Esophagus (tissue), 2 donors: ENCODE measurements at regions not wholly inside any gene's neighbourhood (a gene's known extent, or its start where the extent isn't known, plus 50 kb on each side); places are given as distances from the start of the nearest gene placed in this dataset.

Experiments used
- H3K27ac ChIP-seq, 2 donors: one replicate each; pipeline ENCODE4 v1.5.1; 2013; ENCODE audit warnings: low read depth in 2 of 2, mild to moderate bottlenecking in 2 of 2, inconsistent platforms in 1 of 2, low read length in 1 of 2, moderate library complexity in 1 of 2
- H3K27me3 ChIP-seq, 2 donors: one replicate each; pipeline ENCODE4 v1.6.1; 2013; ENCODE audit warnings: low read length in 2 of 2, control low read depth in 1 of 2, mild to moderate bottlenecking in 1 of 2; ENCODE audit not compliant: insufficient read depth in 2 of 2, control insufficient read depth in 1 of 2
- H3K36me3 ChIP-seq, 2 donors: one replicate each; pipeline ENCODE4 v1.6.1; 2013; ENCODE audit warnings: low read length in 1 of 2; ENCODE audit not compliant: control insufficient read depth in 2 of 2, insufficient read depth in 2 of 2
- H3K4me1 ChIP-seq, 2 donors: one replicate each; pipeline ENCODE4 v1.6.1; 2013; ENCODE audit warnings: low read length in 1 of 2; ENCODE audit not compliant: control insufficient read depth in 2 of 2, insufficient read depth in 2 of 2
- H3K4me3 ChIP-seq, 2 donors: one replicate each; pipeline ENCODE4 v1.5.1; 2013; ENCODE audit warnings: low read length in 2 of 2, mild to moderate bottlenecking in 2 of 2, low read depth in 1 of 2, moderate library complexity in 1 of 2
- H3K9me3 ChIP-seq, 2 donors: one replicate each; pipeline ENCODE4 v1.6.1; 2013; ENCODE audit warnings: mild to moderate bottlenecking in 2 of 2, low read depth in 1 of 2, low read length in 1 of 2, moderate library complexity in 1 of 2; ENCODE audit not compliant: control insufficient read depth in 2 of 2, insufficient read depth in 1 of 2
- WGBS, 2 donors: extraction: QIAGEN DNeasy Blood & Tissue Kit; methylation state at CpG; one replicate each; pipeline ENCODE4 v1.1.7; 2013; 5-methylcytosine and 5-hydroxymethylcytosine counted together
- donor health status: healthy with polysubstance abuse.
- donor health status: Bipolar disorder and iron deficiency.

DNA sequence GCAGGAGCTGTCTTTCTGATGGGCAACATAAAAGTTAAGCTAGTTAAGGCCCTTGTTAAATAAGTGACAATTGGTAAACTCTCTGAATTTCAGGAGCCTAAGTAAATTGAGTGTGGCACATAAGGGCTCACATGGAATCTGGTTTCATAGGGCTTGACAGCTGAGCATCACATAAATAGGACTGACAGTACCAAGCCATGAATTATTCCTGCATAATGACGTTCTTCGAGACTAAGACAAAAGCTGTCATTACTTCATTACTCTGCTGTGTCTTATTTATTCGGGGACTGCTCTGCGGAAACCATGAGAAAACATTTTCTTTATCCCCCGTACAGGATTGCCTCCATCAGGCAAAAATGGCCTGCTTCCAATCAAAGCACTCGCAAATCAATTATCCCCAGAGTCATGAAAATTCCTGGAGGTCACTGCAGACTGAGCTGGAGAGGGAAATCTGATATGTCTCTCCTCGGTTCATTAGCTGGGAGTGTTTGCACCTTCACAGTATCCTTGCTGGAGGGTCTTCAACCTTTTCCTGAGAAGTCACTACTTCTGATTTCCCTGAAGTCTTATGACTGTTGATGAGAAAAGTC, 311.4 kb downstream of the CDH26 start:
- WGBS, 2 donors = 64 to 66% methylated on average over 7 of the region's 7 CpGs
- Histone ChIP-seq H3K9me3 (no peaks in the 10 kb centered on the region), H3K36me3 (no peaks in the 10 kb centered on the region), H3K4me3 (no peak overlapping the region), H3K27ac (no peak overlapping the region), H3K27me3 (no peaks in the 10 kb centered on the region), H3K4me1 (no peaks in the 10 kb centered on the region)

DNA sequence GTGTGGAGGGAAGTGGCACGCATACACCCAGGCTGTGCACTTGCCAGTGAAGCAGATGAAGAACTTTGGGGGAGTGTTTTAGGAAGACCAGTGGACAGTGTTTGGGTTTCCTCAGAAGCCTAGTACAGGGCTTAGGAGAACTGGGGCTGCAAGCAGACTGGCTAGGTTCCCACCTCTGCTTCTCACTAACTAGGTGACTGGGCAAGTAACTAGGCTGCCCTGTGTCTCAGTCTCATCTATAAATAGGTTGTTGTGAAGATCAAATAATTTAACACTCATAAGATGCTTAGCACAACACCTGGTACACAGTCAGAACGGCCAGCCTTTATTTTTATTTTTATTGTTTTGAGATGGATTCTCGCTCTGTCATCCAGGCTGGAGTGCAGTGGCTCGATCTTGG, 312.1 kb downstream of the CDH26 start:
- no peak overlapping the region for H3K27ac ChIP-seq
- WGBS, 2 donors = 82 to 83% methylated on average over 4 of the region's 4 CpGs

DNA sequence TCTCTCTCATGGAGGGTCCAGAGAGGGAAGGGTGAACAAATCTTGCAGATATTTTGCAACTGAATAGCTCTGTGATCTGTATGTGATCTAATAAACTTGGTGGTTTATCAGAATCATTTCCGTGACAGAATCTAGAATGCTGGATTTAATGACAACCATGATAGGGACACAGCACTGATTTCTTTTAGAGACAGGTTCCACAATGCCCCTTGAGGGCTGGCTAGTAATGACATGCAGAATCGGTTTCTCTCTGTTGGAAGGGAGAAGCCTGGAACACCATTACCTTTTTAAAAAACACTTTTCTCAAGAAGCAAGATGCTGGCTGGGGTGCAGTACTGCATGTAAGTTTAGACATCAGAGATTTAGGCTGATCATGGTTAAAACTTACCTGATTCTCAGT, 313.4 kb downstream of the CDH26 start:
- Histone ChIP-seq H3K27me3 (no peaks in the 10 kb centered on the region), H3K9me3 (no peaks in the 10 kb centered on the region), H3K27ac (no peak overlapping the region), H3K4me1 (no peaks in the 10 kb centered on the region), H3K4me3 (no peak overlapping the region), H3K36me3 (no peaks in the 10 kb centered on the region)
- WGBS, 2 donors = 41 to 46% methylated on average over 2 of the region's 2 CpGs

More for the DNA sequence above, 312.1 kb downstream of the CDH26 start:
- H3K4me3 ChIP-seq = no peak overlapping the region
- no peaks in the 10 kb centered on the region for H3K27me3 ChIP-seq
- no peaks in the 10 kb centered on the region for H3K4me1 ChIP-seq
- H3K9me3 ChIP-seq = no peaks in the 10 kb centered on the region
- H3K36me3 ChIP-seq = no peaks in the 10 kb centered on the region

DNA sequence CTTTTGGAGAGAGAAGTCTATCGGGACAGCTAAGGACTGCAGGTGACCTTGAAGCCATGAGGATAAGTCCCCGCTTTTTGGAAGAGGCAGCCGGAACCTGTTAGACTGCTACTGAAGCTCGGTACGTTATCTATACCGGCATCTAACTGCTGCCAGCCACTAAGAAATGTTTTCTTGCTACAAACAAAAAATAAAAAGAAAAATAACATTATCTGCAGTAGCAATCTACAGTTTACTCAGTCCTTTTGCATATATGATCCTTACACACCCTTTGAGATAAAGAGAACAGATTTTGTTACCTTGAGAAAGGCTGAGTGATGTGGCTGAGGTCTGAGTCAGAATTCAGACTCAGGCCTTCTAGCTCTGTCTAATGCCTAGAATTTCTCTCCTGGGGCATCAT, 314.6 kb downstream of the CDH26 start:
- H3K27me3 ChIP-seq = no peaks in the 10 kb centered on the region
- WGBS, 2 donors = 47 to 53% methylated on average over 6 of the region's 6 CpGs
- no peak overlapping the region for H3K27ac ChIP-seq
- no peaks in the 10 kb centered on the region for H3K4me1 ChIP-seq
- H3K9me3 ChIP-seq = no peaks in the 10 kb centered on the region
- H3K36me3 ChIP-seq = no peaks in the 10 kb centered on the region
- no peak overlapping the region for H3K4me3 ChIP-seq

DNA sequence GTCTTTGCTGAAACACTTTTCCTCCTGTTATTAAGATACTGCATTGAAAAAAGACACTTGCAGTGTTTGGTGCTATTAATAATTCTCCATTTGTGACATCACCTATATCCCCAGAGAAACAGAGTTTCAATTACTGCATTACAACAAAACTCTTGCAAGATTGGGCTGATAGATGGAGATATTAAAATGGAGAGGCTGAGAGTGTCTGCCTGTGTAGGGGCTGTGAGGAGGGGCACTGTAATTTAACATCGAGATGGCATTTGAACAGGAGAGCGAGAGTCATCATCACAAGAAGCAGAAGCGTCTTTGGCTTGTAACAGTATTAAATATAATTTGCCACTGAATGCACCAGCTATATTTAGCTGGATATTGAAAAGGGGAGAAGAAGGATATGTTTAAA, 316.5 kb downstream of the CDH26 start:
- H3K4me3 ChIP-seq = no peak overlapping the region
- 92 to 93% methylated on average over 3 of the region's 3 CpGs for WGBS, 2 donors
- H3K4me1 ChIP-seq = no peaks in the 10 kb centered on the region
- peaks cover 0 to 2% of the 10 kb centered on the region in 2 donors for H3K9me3 ChIP-seq
- H3K27ac ChIP-seq = no peak overlapping the region
- H3K36me3 ChIP-seq = no peaks in the 10 kb centered on the region
- H3K27me3 ChIP-seq = no peaks in the 10 kb centered on the region

DNA sequence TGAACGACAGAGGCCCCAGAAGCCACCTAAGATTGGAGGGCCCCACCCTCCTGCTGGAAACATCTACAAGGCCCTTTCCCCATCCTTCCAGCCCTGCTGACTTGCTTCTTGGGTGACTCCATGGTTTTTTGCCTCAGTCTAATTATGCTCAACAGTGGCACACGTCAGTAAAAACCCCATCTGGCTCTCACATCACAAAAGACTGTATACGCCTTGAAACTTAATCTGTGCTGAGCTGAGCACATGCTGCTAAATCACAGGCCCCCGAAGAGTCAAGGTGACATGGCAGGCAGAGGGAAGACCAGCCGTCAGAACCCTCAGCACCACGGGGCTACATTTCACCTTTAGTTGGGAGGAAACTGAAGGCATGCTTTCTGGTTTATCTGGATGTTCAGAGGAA, 323.1 kb downstream of the CDH26 start:
- Histone ChIP-seq H3K9me3 (peaks cover 0 to 5% of the 10 kb centered on the region in 2 donors), H3K27me3 (no peaks in the 10 kb centered on the region), H3K27ac (no peak overlapping the region), H3K4me3 (no peak overlapping the region), H3K36me3 (no peaks in the 10 kb centered on the region), H3K4me1 (no peaks in the 10 kb centered on the region)
- 80 to 82% methylated on average over 6 of the region's 6 CpGs for whole genome bisulfite sequencing, 2 donors

DNA sequence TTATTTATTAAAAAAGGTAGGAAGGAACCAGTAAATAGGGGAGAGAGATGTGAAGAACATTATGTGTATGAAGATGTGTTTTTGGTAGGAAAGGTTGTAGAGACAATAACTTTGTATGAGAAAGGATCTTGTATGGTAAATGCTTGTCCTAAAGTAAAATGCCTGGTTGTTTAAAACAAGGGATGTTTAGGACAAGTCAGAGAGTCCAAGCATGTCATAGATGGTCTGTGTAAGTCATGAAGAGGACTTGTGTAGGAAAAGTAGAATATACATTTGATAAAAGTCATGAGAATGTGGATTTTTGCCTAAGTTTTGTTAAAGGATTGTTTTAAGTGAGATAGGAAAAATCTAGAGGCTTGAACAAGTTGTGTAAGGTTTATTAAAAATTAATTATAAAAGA, 325.1 kb downstream of the CDH26 start:
- H3K27ac ChIP-seq = no peak overlapping the region
- H3K27me3 ChIP-seq = no peaks in the 10 kb centered on the region
- H3K4me3 ChIP-seq = no peak overlapping the region
- peaks cover 0 to 5% of the 10 kb centered on the region in 2 donors for H3K9me3 ChIP-seq
- H3K36me3 ChIP-seq = no peaks in the 10 kb centered on the region
- no peaks in the 10 kb centered on the region for H3K4me1 ChIP-seq

DNA sequence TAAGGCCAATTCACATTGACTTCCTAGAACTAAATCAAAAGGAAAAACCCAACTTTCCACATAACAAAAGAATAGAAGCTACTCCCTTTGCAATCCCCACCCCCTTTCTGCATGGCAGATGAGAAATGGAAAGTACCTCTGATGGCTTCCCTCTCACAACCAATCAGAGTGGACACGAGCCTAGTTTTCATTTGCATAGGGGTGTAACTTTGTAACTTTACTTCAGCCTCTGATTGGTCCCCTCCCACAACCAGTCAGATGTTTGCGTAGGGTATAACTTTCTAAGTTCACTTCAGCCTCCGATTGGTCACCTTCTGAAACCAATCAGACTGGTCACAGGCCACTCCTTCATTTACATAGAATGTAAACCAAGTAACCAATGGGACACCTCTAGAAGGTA, 328.5 kb downstream of the CDH26 start:
- H3K36me3 ChIP-seq = no peaks in the 10 kb centered on the region
- peaks cover 3 to 11% of the 10 kb centered on the region in 2 donors for H3K9me3 ChIP-seq
- H3K4me3 ChIP-seq = no peak overlapping the region
- no peaks in the 10 kb centered on the region for H3K27me3 ChIP-seq
- H3K27ac ChIP-seq = no peak overlapping the region
- WGBS, 2 donors = 78 to 81% methylated on average over 3 of the region's 3 CpGs
- H3K4me1 ChIP-seq = no peaks in the 10 kb centered on the region

DNA sequence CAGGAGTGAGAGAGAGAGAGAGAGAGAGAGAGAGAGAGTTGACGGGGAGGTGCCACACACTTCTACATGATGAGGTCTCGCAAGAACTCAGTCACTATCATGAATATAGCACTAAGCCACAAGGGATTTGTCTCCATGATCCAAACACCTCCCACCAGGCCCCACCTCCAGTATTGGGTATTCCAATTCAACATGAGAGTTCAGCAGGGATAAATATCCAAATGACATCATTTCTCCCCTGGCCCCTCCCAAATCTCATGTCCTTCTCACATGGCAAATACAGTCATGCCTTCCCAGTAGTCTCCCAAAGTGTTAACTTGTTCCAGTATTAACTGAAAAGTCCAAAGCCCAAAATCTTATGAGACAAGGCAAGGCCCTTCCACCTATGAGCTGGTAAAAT, 330.7 kb downstream of the CDH26 start:
- H3K4me1 ChIP-seq = no peaks in the 10 kb centered on the region
- no peaks in the 10 kb centered on the region for H3K36me3 ChIP-seq
- no peak overlapping the region for H3K27ac ChIP-seq
- no peaks in the 10 kb centered on the region for H3K27me3 ChIP-seq
- peaks cover 3 to 11% of the 10 kb centered on the region in 2 donors for H3K9me3 ChIP-seq
- H3K4me3 ChIP-seq = no peak overlapping the region
- WGBS, 2 donors = 92 to 95% methylated on average over 2 of the region's 2 CpGs

DNA sequence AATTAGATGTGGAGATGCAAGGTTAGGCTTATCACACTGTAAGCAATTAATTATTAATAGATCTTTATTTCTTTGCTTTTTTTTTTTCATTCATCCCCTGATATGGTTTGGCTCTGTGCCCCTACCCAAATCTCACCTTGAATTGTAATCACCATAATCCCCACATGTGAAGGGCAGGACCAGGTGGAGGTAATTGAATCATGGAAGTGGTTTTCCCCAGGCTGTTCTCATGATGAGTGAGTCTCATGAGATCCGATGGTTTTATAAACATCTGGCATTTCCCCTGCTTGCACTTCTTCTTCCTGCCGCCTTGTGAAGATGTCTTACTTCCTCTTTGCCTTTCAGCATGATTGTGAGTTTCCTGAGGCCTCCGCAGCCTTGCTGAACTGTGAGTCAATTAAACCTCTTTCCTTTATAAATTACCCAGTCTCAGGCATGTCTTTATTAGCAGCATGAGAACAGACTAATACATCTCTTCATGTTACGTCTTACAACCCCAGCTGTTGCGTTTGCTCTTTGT, 333.8 kb downstream of the CDH26 start:
- peaks cover 3 to 8% of the 10 kb centered on the region in 2 donors for H3K9me3 ChIP-seq
- no peak overlapping the region for H3K4me3 ChIP-seq
- H3K27me3 ChIP-seq = no peaks in the 10 kb centered on the region
- no peak overlapping the region for H3K27ac ChIP-seq
- H3K4me1 ChIP-seq = no peaks in the 10 kb centered on the region
- no peaks in the 10 kb centered on the region for H3K36me3 ChIP-seq
- WGBS, 2 donors = 65 to 67% methylated on average over 5 of the region's 5 CpGs
